ENCODE measurements at regions not wholly inside any gene's neighbourhood (a gene's known extent, or its start where the extent isn't known, plus 50 kb on each side); places are given as distances from the start of the nearest gene placed in this dataset.

GRCh38 chr19:30781047-30781446 is 408.9 kb downstream of the ZNF536 start:
- in situ Hi-C loops (cut with HindIII; ENCODE audit: low sequenced_read_pairs): no loop called here
- TF ChIP-seq CTCF (IDR thresholded peaks at IDR 0.05; ENCODE audit: low read depth, low read length, missing control alignments): no peak
- no peak overlapping the region for H3K4me3 ChIP-seq (ENCODE audit: low read depth, low read length)
- no peak for DNase-seq (ENCODE audit: low read depth)

- no peak for TF ChIP-seq CTCF (IDR thresholded peaks at IDR 0.05; ENCODE audit: low read depth, low read length, missing control alignments)
- H3K4me3 ChIP-seq (ENCODE audit: low read depth, low read length): no peak overlapping the region
- DNase-seq (ENCODE audit: low read depth): no peak
- in situ Hi-C loops (cut with HindIII; ENCODE audit: low sequenced_read_pairs): no loop called here
These were observed 408.3 kb downstream of the ZNF536 start for GRCh38 chr19:30780456-30780855.

GRCh38 chr19:30780032-30780431 is 407.8 kb downstream of the ZNF536 start:
- no peak for DNase-seq (ENCODE audit: low read depth)
- no peak for TF ChIP-seq CTCF (IDR thresholded peaks at IDR 0.05; ENCODE audit: low read depth, low read length, missing control alignments)
- in situ Hi-C loops (cut with HindIII; ENCODE audit: low sequenced_read_pairs): no loop called here
- no peak overlapping the region for H3K4me3 ChIP-seq (ENCODE audit: low read depth, low read length)

- TF ChIP-seq CTCF (IDR thresholded peaks at IDR 0.05; ENCODE audit: low read depth, low read length, missing control alignments): no peak
- no peak for DNase-seq (ENCODE audit: low read depth)
- in situ Hi-C loops (cut with HindIII; ENCODE audit: low sequenced_read_pairs): no loop called here
- no peak overlapping the region for H3K4me3 ChIP-seq (ENCODE audit: low read depth, low read length)
These were observed 407.0 kb downstream of the ZNF536 start for GRCh38 chr19:30778961-30779715.

- no peak for TF ChIP-seq CTCF (IDR thresholded peaks at IDR 0.05; ENCODE audit: low read depth, low read length, missing control alignments)
- DNase-seq (ENCODE audit: low read depth): no peak
- in situ Hi-C loops (cut with HindIII; ENCODE audit: low sequenced_read_pairs): no loop called here
- no peak overlapping the region for H3K4me3 ChIP-seq (ENCODE audit: low read depth, low read length)
These were observed 405.9 kb downstream of the ZNF536 start for GRCh38 chr19:30778061-30778460.

- H3K4me3 ChIP-seq (ENCODE audit: low read depth, low read length): no peak overlapping the region
- no peak for DNase-seq (ENCODE audit: low read depth)
- TF ChIP-seq CTCF (IDR thresholded peaks at IDR 0.05; ENCODE audit: low read depth, low read length, missing control alignments): no peak
- in situ Hi-C loops (cut with HindIII; ENCODE audit: low sequenced_read_pairs): no loop called here
These were observed 403.8 kb downstream of the ZNF536 start for GRCh38 chr19:30775956-30776355.

All from astrocyte of the cerebellum (primary cell).